ENCODE measurements at regions not wholly inside any gene's neighbourhood (a gene's known extent, or its start where the extent isn't known, plus 50 kb on each side); places are given as distances from the start of the nearest gene placed in this dataset.
"Not testable (repeated sequence)": the region's sequence is repeated elsewhere in the genome, so short reads cannot be mapped to it uniquely, and the experiment has no call there.

- TF ChIP-seq CTCF (IDR thresholded peaks at IDR 0.05; ENCODE audit: insufficient read depth, low read length): no peak
- no peak overlapping the region for H3K4me3 ChIP-seq (ENCODE audit: low read depth, low read length)
- no peak for DNase-seq (ENCODE audit: low read depth)
These were observed 821.3 kb downstream of the TAF11L14 start for GRCh38 chr5:18455521-18455920.

GRCh38 chr5:18457255-18457654, 823.0 kb downstream of the TAF11L14 start:
- DNase-seq (ENCODE audit: low read depth): no peak
- no peak overlapping the region for H3K4me3 ChIP-seq (ENCODE audit: low read depth, low read length)
- no peak for TF ChIP-seq CTCF (IDR thresholded peaks at IDR 0.05; ENCODE audit: insufficient read depth, low read length)

GRCh38 chr5:18461766-18462165, 827.5 kb downstream of the TAF11L14 start:
- TF ChIP-seq CTCF (IDR thresholded peaks at IDR 0.05; ENCODE audit: insufficient read depth, low read length): no peak
- DNase-seq (ENCODE audit: low read depth): no peak
- H3K4me3 ChIP-seq (ENCODE audit: low read depth, low read length): no peak overlapping the region

- peak; percentile 24 for TF ChIP-seq CTCF (IDR thresholded peaks at IDR 0.05; ENCODE audit: insufficient read depth, low read length)
- no peak overlapping the region for H3K4me3 ChIP-seq (ENCODE audit: low read depth, low read length)
- peak; percentile 2 for DNase-seq (ENCODE audit: low read depth)
These were observed 831.8 kb downstream of the TAF11L14 start for GRCh38 chr5:18465833-18466681.

- H3K4me3 ChIP-seq (ENCODE audit: low read depth, low read length): no peak overlapping the region
- TF ChIP-seq CTCF (IDR thresholded peaks at IDR 0.05; ENCODE audit: insufficient read depth, low read length): no peak
- DNase-seq (ENCODE audit: low read depth): no peak
These were observed 832.5 kb downstream of the TAF11L14 start for GRCh38 chr5:18466731-18467130.

- H3K4me3 ChIP-seq (ENCODE audit: low read depth, low read length); DNase-seq (ENCODE audit: low read depth): not testable (repeated sequence)
These were observed 837.5 kb downstream of the TAF11L14 start for GRCh38 chr5:18471791-18472190.

GRCh38 chr5:18483451-18483850, 849.2 kb downstream of the TAF11L14 start:
- DNase-seq (ENCODE audit: low read depth): no peak
- H3K4me3 ChIP-seq (ENCODE audit: low read depth, low read length): no peak overlapping the region
- TF ChIP-seq CTCF (IDR thresholded peaks at IDR 0.05; ENCODE audit: insufficient read depth, low read length): no peak

Data from fibroblast of the aortic adventitia (primary cell).